Fibroblast of lung (primary cell): ENCODE measurements at regions not wholly inside any gene's neighbourhood (a gene's known extent, or its start where the extent isn't known, plus 50 kb on each side); places are given as distances from the start of the nearest gene placed in this dataset.

Source experiments
- CTCF ChIP-seq, 2 donors: IDR thresholded peaks in 1 of 2; conservative IDR thresholded peaks in 1 of 2; 1 replicate in 1 of 2; 2 replicates in 1 of 2; pipeline ENCODE4 v1.5.1; 2011 to 2012; ENCODE audit warnings: low read length in 2 of 2, control low read depth in 1 of 2, inconsistent platforms in 1 of 2, low read depth in 1 of 2, mild to moderate bottlenecking in 1 of 2
- EZH2 ChIP-seq: IDR thresholded peaks from 2 replicates; pipeline ENCODE4 v1.5.1; 2012; ENCODE audit warnings: low read length, control low read depth, mild to moderate bottlenecking; ENCODE audit errors: missing control alignments

DNA sequence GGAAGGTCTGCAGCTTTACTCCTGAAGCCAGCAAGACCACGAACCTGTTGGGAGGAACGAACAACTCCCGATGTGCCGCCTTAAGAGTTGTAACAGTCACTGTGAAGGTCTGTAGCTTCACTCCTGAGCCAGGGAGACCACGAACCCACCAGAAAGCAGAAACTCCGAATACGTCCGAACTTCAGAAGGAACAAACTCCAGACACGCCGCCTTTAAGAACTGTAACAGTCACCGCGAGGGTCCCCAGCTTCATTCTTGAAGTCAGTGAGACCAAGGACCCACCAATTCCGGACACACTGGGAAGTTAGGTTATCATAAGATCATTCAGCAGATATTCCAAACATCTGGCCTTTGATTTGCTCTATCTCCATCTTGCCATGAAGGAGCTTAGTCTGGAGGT lies 1623.0 kb downstream of the SLITRK1 start:
- TF ChIP-seq CTCF (conservative IDR thresholded peaks at IDR 0.05 in 1 of 2, IDR thresholded peaks at IDR 0.05 in 1 of 2; ENCODE audit: low read depth in 1 of 2, low read length in 2 of 2) (no peak), EZH2 (no peak)
